Left ventricle myocardium inferior (tissue), 1 donor: ENCODE measurements at regions not wholly inside any gene's neighbourhood (a gene's known extent, or its start where the extent isn't known, plus 50 kb on each side); places are given as distances from the start of the nearest gene placed in this dataset.

Experiments used
- DNase-seq: peaks from one replicate; pipeline ENCODE4 v3.0.0-alpha.2; 2020
- H3K27ac ChIP-seq: fragments of 200-600 bp; replicated peaks from 2 replicates; pipeline ENCODE4 v1.8.0; 2021
- H3K27me3 ChIP-seq: fragments of 200-600 bp; 2 replicates; pipeline ENCODE4 v1.8.0; 2021; ENCODE audit warnings: low read depth
- H3K36me3 ChIP-seq: fragments of 200-600 bp; 2 replicates; pipeline ENCODE4 v1.8.0; 2021
- H3K4me1 ChIP-seq: fragments of 200-600 bp; 2 replicates; pipeline ENCODE4 v1.8.0; 2021
- H3K4me3 ChIP-seq: fragments of 200-600 bp; 2 replicates; pipeline ENCODE4 v1.8.0; 2021; ENCODE audit warnings: mild to moderate bottlenecking, moderate library complexity
- H3K9me3 ChIP-seq: fragments of 200-600 bp; replicated peaks from 2 replicates; pipeline ENCODE4 v1.8.0; 2021
- CTCF ChIP-seq: fragments of 200-600 bp; IDR thresholded peaks from 2 replicates; pipeline ENCODE4 v1.8.0; 2021; ENCODE audit warnings: antibody characterized with exemption, mild to moderate bottlenecking, borderline replicate concordance
- intact Hi-C: fragments of 100-400 bp; cut with micrococcal nuclease; formaldehyde crosslinking; loops from one replicate; pipeline ENCODE4 v1.11.0; 2022
- donor health status: DM: no; HTN: yes; CAD: no; lungs with severe emphysema.

- Histone ChIP-seq H3K27me3 (no peaks in the 10 kb centered on the region), H3K27ac (no peak overlapping the region), H3K4me3 (no peak overlapping the region), H3K36me3 (no peaks in the 10 kb centered on the region), H3K9me3 (no peaks in the 10 kb centered on the region), H3K4me1 (no peaks in the 10 kb centered on the region)
- intact Hi-C loops = no loop called here
- no peak for TF ChIP-seq CTCF
- DNase-seq = no peak
Observed at GRCh38 chrX:20596856-20597255, 330.1 kb upstream of the RPS6KA3 start.

GRCh38 chrX:20595928-20596575 is 329.3 kb upstream of the RPS6KA3 start:
- TF ChIP-seq CTCF = no peak
- H3K9me3 ChIP-seq = no peaks in the 10 kb centered on the region
- intact Hi-C loops = no loop called here
- no peak overlapping the region for H3K4me3 ChIP-seq
- H3K27me3 ChIP-seq = no peaks in the 10 kb centered on the region
- no peak overlapping the region for H3K27ac ChIP-seq
- no peak for DNase-seq
- no peaks in the 10 kb centered on the region for H3K4me1 ChIP-seq
- no peaks in the 10 kb centered on the region for H3K36me3 ChIP-seq

- peak; percentile 8 for TF ChIP-seq CTCF
- intact Hi-C loops = no loop called here
- Histone ChIP-seq H3K36me3 (no peaks in the 10 kb centered on the region), H3K9me3 (no peaks in the 10 kb centered on the region), H3K27ac (no peak overlapping the region), H3K4me1 (no peaks in the 10 kb centered on the region), H3K4me3 (no peak overlapping the region), H3K27me3 (no peaks in the 10 kb centered on the region)
- DNase-seq = no peak
Observed at GRCh38 chrX:20594985-20595384, 328.3 kb upstream of the RPS6KA3 start.

- intact Hi-C loops = no loop called here
- Histone ChIP-seq H3K27me3 (no peaks in the 10 kb centered on the region), H3K27ac (no peak overlapping the region), H3K4me3 (no peak overlapping the region), H3K36me3 (no peaks in the 10 kb centered on the region), H3K4me1 (no peaks in the 10 kb centered on the region), H3K9me3 (peaks cover 5% of the 10 kb centered on the region)
- no peak for TF ChIP-seq CTCF
- DNase-seq = no peak
Observed at GRCh38 chrX:20593836-20594235, 327.1 kb upstream of the RPS6KA3 start.

- no peak for TF ChIP-seq CTCF
- H3K27me3 ChIP-seq = no peaks in the 10 kb centered on the region
- H3K9me3 ChIP-seq = peaks cover 7% of the 10 kb centered on the region
- H3K27ac ChIP-seq = no peak overlapping the region
- H3K36me3 ChIP-seq = no peaks in the 10 kb centered on the region
- H3K4me3 ChIP-seq = no peak overlapping the region
- H3K4me1 ChIP-seq = no peaks in the 10 kb centered on the region
- no peak for DNase-seq
- intact Hi-C loops = no loop called here
Observed at GRCh38 chrX:20593402-20593801, 326.7 kb upstream of the RPS6KA3 start.
